AG09319 (cell line): ENCODE measurements at regions not wholly inside any gene's neighbourhood (a gene's known extent, or its start where the extent isn't known, plus 50 kb on each side); places are given as distances from the start of the nearest gene placed in this dataset.

ENCODE experiments used
- DNase-seq: peaks from one replicate; pipeline ENCODE4 v3.0.0-alpha.2; 2010; ENCODE audit warnings: low read depth; ENCODE audit errors: extremely low read depth
- TF ChIP-seq, protein P1 (sequence below): IDR thresholded peaks from 2 replicates; pipeline ENCODE4 v1.5.1; 2011; ENCODE audit warnings: low read depth, mild to moderate bottlenecking, inconsistent platforms, low read length, moderate library complexity

DNA sequence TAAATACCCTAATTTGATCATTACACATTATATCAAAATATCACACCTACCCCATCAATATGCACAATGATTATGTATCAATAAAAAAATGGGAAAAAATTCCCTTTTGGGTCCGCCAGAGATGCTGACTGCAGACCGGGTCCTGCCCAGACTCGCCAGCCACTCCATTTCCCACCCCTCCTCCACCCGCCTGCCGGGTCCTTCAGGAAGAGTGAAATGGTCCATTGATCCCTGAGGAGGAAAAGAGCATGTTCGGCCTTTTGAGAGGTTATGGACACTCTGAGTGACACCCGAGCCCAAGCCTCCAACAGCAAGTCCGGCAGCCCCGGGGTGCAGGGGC lies 123.9 kb upstream of the ZFHX3 start:
- DNase-seq: no peak
- TF ChIP-seq, protein P1, sequence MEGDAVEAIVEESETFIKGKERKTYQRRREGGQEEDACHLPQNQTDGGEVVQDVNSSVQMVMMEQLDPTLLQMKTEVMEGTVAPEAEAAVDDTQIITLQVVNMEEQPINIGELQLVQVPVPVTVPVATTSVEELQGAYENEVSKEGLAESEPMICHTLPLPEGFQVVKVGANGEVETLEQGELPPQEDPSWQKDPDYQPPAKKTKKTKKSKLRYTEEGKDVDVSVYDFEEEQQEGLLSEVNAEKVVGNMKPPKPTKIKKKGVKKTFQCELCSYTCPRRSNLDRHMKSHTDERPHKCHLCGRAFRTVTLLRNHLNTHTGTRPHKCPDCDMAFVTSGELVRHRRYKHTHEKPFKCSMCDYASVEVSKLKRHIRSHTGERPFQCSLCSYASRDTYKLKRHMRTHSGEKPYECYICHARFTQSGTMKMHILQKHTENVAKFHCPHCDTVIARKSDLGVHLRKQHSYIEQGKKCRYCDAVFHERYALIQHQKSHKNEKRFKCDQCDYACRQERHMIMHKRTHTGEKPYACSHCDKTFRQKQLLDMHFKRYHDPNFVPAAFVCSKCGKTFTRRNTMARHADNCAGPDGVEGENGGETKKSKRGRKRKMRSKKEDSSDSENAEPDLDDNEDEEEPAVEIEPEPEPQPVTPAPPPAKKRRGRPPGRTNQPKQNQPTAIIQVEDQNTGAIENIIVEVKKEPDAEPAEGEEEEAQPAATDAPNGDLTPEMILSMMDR: no peak

DNA sequence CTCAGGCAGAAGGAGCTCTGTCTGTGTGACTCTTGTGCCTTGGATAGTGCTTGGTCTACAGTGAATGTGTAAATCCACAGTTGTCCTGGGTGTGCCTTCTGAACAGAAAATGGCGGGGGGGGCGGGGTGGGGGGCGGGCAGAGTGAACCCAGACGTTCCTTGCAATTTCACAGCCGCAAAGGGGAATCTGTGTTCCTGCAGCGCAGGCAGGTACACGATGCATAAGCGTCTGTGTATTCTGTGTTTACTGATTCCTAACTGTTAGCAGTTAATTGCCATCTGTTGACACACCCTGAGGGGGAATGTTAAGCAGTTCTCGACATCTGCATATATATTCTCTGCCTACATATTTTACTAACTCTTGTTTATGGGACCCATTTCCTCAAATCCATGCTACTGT lies 123.5 kb upstream of the ZFHX3 start:
- no peak for DNase-seq
- TF ChIP-seq, protein P1: no peak

DNA sequence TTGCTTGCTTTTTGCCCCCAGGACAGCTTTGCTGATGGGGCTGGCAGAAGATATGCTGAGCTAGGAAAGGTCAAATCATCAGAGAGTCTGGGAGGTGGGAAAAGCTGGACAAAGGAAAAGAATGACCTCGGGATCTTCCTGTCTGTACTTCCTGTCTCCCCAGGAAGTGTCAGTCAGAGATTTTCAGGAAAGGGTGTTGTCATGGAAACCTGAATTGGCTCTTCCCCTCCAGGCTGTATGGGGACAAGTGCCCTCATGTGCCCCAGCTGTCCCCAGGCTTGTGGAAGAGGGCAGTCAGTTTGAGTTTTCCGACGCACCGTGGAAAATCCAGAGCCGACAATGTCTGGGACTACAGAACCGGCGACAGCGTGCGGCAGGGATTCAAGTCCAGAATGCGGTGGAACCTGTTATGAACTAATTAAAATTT lies 122.7 kb upstream of the ZFHX3 start:
- TF ChIP-seq, protein P1: no peak
- no peak for DNase-seq

DNA sequence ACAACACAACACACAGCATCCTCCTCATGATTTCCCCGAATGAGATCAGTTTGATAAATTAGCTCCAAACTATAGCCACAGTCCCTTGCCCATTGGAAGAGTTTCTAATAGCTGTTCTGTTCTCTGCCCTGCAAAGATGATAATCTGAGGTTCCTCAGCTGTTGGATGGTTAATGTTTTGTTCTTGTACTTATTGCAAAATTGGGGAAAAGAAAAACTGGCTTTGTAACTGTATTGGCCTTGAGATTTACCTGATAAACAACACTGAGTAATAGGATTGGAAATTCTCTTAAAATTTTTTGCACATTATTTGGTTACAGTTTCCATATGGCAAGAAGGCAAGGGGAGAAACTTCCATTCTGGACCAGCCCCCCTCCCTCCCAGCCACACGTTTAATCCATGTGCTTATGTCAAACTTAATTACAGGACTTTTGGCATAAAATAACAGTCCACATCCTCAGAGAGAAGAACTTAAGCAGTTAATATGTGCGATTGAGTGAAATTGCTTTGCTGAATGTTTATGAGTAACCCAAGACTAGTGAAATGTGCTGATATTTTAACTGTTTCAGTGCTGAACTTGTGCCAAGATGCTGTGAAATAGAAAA lies 119.1 kb upstream of the ZFHX3 start:
- TF ChIP-seq, protein P1: no peak
- DNase-seq: no peak

DNA sequence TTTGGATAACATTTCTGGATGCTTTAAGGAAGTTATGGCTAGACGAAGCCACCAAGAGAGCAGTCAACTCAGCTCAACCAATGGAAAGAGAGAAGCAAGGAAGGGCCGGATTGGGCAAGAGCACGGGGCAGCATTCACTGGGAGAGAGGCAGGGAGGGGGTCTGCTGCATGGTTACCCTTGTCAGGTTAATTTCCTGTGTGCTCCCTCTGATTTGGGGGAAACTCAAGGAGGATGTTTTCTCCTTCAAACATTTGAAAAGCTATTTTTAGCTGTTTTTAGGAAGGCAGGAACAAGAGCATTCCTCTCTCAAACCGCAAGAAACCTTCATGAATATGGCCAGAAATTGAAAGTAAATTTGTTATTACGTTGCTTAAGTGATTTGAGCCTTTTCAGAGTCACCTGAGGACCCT lies 118.5 kb upstream of the ZFHX3 start:
- TF ChIP-seq, protein P1: no peak
- DNase-seq: no peak

DNA sequence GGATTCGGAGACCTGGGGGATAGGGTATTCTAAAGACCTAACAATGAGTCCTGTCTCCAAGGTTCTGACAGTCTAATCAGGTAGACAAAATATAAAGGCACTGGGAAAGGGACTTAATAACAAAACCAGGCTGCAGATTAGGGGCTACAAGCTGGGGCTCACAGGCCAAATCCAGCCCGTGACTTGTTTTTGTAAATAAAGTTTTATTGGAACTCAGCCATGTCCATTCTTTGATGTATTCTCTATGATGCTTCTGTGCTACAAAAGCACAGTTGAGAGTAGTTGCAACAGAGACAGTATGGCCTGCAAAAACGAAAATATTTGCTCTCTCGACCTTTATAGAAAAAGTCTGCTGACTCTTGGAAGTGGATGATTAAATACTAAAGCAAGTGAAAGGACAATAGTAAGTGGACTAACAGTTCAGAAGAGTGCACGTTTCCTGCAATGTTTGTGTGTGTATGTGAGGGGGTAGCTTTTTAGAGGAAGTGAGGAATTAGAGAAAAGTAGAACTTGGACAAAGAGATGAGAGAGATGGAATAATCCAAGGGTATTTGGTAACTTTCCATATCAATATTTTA lies 115.4 kb upstream of the ZFHX3 start:
- TF ChIP-seq, protein P1: no peak
- no peak for DNase-seq

DNA sequence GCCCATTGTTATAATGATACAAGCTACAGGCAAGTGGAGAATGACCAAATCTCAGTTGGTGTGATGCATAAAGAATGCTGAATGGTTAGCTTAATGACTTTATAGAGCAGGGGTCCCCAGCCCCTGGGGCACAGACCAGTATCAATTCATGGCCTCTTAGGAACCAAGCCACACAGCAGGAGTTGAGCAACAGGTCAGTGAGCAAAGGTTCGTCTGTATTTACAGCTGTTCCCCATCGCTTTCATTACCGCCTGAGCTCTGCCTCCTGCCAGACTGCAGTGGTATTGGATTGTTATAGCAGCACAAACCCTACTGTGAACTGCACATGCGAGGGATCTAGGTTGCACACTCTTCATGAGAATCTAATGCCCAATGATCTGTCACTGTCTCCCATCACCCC lies 114.0 kb upstream of the ZFHX3 start:
- no peak for DNase-seq
- TF ChIP-seq, protein P1: no peak
